ENCODE measurements at regions not wholly inside any gene's neighbourhood (a gene's known extent, or its start where the extent isn't known, plus 50 kb on each side); places are given as distances from the start of the nearest gene placed in this dataset.
A peak's percentile ranks its signal among the peaks of the same experiment; 100 is the strongest.
"Not testable (repeated sequence)": the region's sequence is repeated elsewhere in the genome, so short reads cannot be mapped to it uniquely, and the experiment has no call there.

DNA sequence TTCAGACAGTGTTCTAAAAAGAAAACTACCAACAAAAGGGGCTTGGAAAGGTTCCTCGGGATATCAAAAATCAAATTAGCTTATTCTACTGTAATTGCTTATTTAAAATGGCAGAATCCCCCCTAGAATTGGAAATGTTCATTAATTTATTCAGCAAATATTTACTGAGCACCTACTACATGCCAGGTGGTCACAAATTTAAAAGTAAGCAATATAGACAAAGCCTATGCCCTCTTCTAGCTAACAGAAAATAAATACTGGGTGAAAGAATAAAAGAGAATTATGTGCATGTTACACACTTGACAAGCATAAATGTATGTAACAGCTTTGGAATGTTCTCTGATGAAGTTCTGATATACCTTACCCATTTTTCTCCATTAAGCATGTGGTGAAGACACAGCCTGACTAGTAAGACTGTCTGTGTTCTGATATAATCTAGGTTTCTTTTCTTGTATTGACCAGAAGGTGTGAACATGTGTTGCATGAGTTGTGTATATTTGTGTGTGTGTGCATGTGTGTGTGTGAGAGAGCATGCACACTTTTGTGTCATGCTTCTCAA, 606.7 kb upstream of the CITED2 start:
- no peak for DNase-seq
- intact Hi-C loops (cut with DNase I): no loop called here
- no peak for TF ChIP-seq POLR2A (IDR thresholded peaks at IDR 0.05)
- TF ChIP-seq, protein P1, sequence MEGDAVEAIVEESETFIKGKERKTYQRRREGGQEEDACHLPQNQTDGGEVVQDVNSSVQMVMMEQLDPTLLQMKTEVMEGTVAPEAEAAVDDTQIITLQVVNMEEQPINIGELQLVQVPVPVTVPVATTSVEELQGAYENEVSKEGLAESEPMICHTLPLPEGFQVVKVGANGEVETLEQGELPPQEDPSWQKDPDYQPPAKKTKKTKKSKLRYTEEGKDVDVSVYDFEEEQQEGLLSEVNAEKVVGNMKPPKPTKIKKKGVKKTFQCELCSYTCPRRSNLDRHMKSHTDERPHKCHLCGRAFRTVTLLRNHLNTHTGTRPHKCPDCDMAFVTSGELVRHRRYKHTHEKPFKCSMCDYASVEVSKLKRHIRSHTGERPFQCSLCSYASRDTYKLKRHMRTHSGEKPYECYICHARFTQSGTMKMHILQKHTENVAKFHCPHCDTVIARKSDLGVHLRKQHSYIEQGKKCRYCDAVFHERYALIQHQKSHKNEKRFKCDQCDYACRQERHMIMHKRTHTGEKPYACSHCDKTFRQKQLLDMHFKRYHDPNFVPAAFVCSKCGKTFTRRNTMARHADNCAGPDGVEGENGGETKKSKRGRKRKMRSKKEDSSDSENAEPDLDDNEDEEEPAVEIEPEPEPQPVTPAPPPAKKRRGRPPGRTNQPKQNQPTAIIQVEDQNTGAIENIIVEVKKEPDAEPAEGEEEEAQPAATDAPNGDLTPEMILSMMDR (IDR thresholded peaks at IDR 0.05): no peak
- no peaks in the 10 kb centered on the region for H3K27me3 ChIP-seq
- WGBS, 4 donors: 92 to 100% (median 96%) methylated on average over 1 of the region's 1 CpG
- no peak overlapping the region for H3K4me3 ChIP-seq
- no peaks in the 10 kb centered on the region for H3K36me3 ChIP-seq (replicated peaks in 1 of 2)
- no peak overlapping the region for H3K27ac ChIP-seq
- H3K9me3 ChIP-seq (replicated peaks in 1 of 3): no peaks in the 10 kb centered on the region
- H3K4me1 ChIP-seq (replicated peaks in 1 of 2): peaks cover 0 to 23% of the 10 kb centered on the region in 2 donors

DNA sequence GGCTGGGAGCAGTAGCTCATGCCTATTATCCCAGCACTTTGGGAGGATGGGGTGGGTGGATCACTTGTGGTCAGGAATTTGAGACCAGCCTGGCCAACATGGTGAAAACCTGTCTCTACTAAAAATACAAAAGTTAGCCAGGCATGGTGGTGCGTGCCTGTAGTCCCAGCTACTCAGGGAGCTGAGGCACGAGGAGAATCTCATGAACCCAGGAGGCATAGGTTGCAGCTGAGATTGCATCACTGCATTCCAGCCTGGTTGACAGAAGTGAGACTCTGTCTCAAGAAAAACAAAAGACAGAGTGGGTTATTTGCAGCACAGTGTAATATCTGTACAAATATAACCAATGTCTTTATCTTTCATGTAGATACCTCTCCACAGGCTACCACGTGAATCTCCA, 606.2 kb upstream of the CITED2 start:
- H3K4me1 ChIP-seq (replicated peaks in 1 of 2): peaks cover 0 to 23% of the 10 kb centered on the region in 2 donors
- DNase-seq; H3K9me3 ChIP-seq (replicated peaks in 1 of 3); H3K27ac ChIP-seq; intact Hi-C loops (cut with DNase I); H3K27me3 ChIP-seq; H3K36me3 ChIP-seq (replicated peaks in 1 of 2); H3K4me3 ChIP-seq: not testable (repeated sequence)
- WGBS, 4 donors: 70 to 80% (median 72%) methylated on average over 3 of the region's 3 CpGs

- Histone ChIP-seq H3K4me3 (no peak overlapping the region), H3K36me3 (replicated peaks in 1 of 2) (no peaks in the 10 kb centered on the region), H3K27me3 (no peaks in the 10 kb centered on the region), H3K27ac (peak overlapping the region in 1 of 5 donors; percentile 6), H3K9me3 (replicated peaks in 1 of 3) (no peaks in the 10 kb centered on the region), H3K4me1 (replicated peaks in 1 of 2) (peaks cover 0 to 29% of the 10 kb centered on the region in 2 donors)
- DNase-seq: no peak
- TF ChIP-seq, protein P1 (IDR thresholded peaks at IDR 0.05): no peak
- TF ChIP-seq POLR2A (IDR thresholded peaks at IDR 0.05): no peak
- WGBS, 4 donors: 92 to 97% (median 95%) methylated on average over 7 of the region's 7 CpGs
- intact Hi-C loops (cut with DNase I): no loop called here
Measured at GRCh38 chr6:139979021-139979725, 604.7 kb upstream of the CITED2 start.

DNA sequence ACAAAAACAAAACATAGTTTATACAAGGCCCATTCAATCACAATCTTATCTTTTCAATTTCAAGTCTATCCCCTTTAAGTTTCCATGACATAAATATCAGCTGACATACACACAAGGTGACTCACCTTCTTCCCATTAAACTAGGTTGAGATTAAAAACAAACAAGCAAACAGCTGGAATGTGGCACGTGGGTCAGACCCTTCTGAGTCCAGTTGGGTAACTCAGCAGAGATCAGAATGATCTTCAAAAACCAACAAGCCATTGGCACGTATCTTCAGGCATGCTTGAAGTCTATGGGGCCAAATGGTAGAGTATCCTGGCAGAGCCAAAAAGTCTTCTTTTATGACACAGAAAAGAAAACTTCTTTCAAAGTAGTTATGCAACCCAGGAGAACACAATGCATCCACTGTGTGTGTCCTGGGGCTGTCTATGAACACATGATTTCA, 603.5 kb upstream of the CITED2 start:
- intact Hi-C loops (cut with DNase I): no loop called here
- Histone ChIP-seq H3K36me3 (replicated peaks in 1 of 2) (no peaks in the 10 kb centered on the region), H3K27me3 (no peaks in the 10 kb centered on the region), H3K4me3 (no peak overlapping the region), H3K4me1 (replicated peaks in 1 of 2) (peaks cover 0 to 30% of the 10 kb centered on the region in 2 donors), H3K9me3 (replicated peaks in 1 of 3) (no peaks in the 10 kb centered on the region), H3K27ac (peak overlapping the region in 1 of 5 donors; percentile 54)
- DNase-seq: peak in 2 of 7 donors; percentile 5 to 20
- TF ChIP-seq POLR2A (IDR thresholded peaks at IDR 0.05): no peak
- TF ChIP-seq, protein P1 (IDR thresholded peaks at IDR 0.05): no peak
- WGBS, 4 donors: 59 to 72% (median 63%) methylated on average over 2 of the region's 2 CpGs
